H9 (cell line): ENCODE measurements at regions not wholly inside any gene's neighbourhood (a gene's known extent, or its start where the extent isn't known, plus 50 kb on each side); places are given as distances from the start of the nearest gene placed in this dataset.

Source experiments
- DNase-seq: peaks from one replicate; pipeline ENCODE4 v3.0.0-alpha.2; 2017
- H2AFZ ChIP-seq: one replicate; pipeline ENCODE4 v1.6.1; 2013; ENCODE audit warnings: mild to moderate bottlenecking, low read length, control low read depth, moderate library complexity
- H2AK5ac ChIP-seq: 2 replicates; pipeline ENCODE4 v1.6.1; 2013; ENCODE audit warnings: low read length, control low read depth, mixed read lengths; ENCODE audit not compliant: insufficient read length
- H2BK120ac ChIP-seq: one replicate; pipeline ENCODE4 v1.6.1; 2013; ENCODE audit warnings: low read depth, mild to moderate bottlenecking, low read length, control low read depth, inconsistent platforms; ENCODE audit not compliant: poor library complexity, severe bottlenecking
- H2BK12ac ChIP-seq: 2 replicates; pipeline ENCODE4 v1.6.1; 2013; ENCODE audit warnings: low read length, control low read depth, mixed read lengths, low read depth; ENCODE audit not compliant: insufficient read length
- H2BK15ac ChIP-seq: 2 replicates; pipeline ENCODE4 v1.6.1; 2013; ENCODE audit warnings: low read depth, low read length, control low read depth
- H2BK20ac ChIP-seq: one replicate; pipeline ENCODE4 v1.6.1; 2013; ENCODE audit warnings: low read depth, mild to moderate bottlenecking, low read length, control low read depth, inconsistent platforms; ENCODE audit not compliant: poor library complexity, severe bottlenecking
- H2BK5ac ChIP-seq: 2 replicates; pipeline ENCODE4 v1.6.1; 2013; ENCODE audit warnings: low read length, control low read depth, mixed read lengths; ENCODE audit not compliant: insufficient read length
- H3K14ac ChIP-seq: 2 replicates; pipeline ENCODE4 v1.6.1; 2013; ENCODE audit warnings: low read length, control low read depth; ENCODE audit not compliant: insufficient read depth
- H3K18ac ChIP-seq: 2 replicates; pipeline ENCODE4 v1.6.1; 2013; ENCODE audit warnings: low read depth, mild to moderate bottlenecking, mixed read lengths, low read length, control low read depth; ENCODE audit not compliant: insufficient read length
- H3K23ac ChIP-seq: 2 replicates; pipeline ENCODE4 v1.6.1; 2013; ENCODE audit warnings: low read length, control low read depth, mixed read lengths, low read depth; ENCODE audit not compliant: insufficient read length
- H3K23me2 ChIP-seq: 2 replicates; pipeline ENCODE4 v1.6.1; 2013; ENCODE audit warnings: low read depth, mild to moderate bottlenecking, mixed read lengths, low read length, control low read depth; ENCODE audit not compliant: insufficient read length, poor library complexity, severe bottlenecking
- H3K27ac ChIP-seq: 2 replicates; pipeline ENCODE4 v1.5.1; 2013; ENCODE audit warnings: low read length, control low read depth, mixed read lengths, low read depth; ENCODE audit not compliant: insufficient read length
- H3K27me3 ChIP-seq: 2 replicates; pipeline ENCODE4 v1.6.1; 2013; ENCODE audit warnings: low read length, control low read depth, inconsistent platforms; ENCODE audit not compliant: insufficient read depth
- H3K4ac ChIP-seq: 2 replicates; pipeline ENCODE4 v1.6.1; 2013; ENCODE audit warnings: low read depth, mild to moderate bottlenecking, control low read depth, inconsistent platforms, low read length, moderate library complexity
- H3K4me1 ChIP-seq: 2 replicates; pipeline ENCODE4 v1.6.1; 2013; ENCODE audit warnings: low read length, control low read depth, inconsistent platforms; ENCODE audit not compliant: insufficient read depth
- H3K4me2 ChIP-seq: 2 replicates; pipeline ENCODE4 v1.6.1; 2013; ENCODE audit warnings: low read length, control low read depth, mixed read lengths; ENCODE audit not compliant: insufficient read length, insufficient read depth
- H3K56ac ChIP-seq: 2 replicates; pipeline ENCODE4 v1.6.1; 2013; ENCODE audit warnings: low read depth, mild to moderate bottlenecking, mixed read lengths, low read length, control low read depth; ENCODE audit not compliant: insufficient read length
- H3K79me1 ChIP-seq: 2 replicates; pipeline ENCODE4 v1.6.1; 2013; ENCODE audit warnings: low read depth, mild to moderate bottlenecking, moderate library complexity, low read length, control low read depth, inconsistent platforms; ENCODE audit not compliant: insufficient read depth, poor library complexity, severe bottlenecking
- H3K79me2 ChIP-seq: 2 replicates; pipeline ENCODE4 v1.6.1; 2013; ENCODE audit warnings: low read length, control low read depth, inconsistent platforms; ENCODE audit not compliant: insufficient read depth
- H3K9ac ChIP-seq: 2 replicates; pipeline ENCODE4 v1.6.1; 2013; ENCODE audit warnings: low read length, control low read depth, mixed read lengths; ENCODE audit not compliant: insufficient read length; ENCODE audit errors: extremely low read depth
- H3K9me3 ChIP-seq: one replicate; pipeline ENCODE4 v1.6.1; 2013; ENCODE audit warnings: low read depth, low read length, inconsistent platforms; ENCODE audit not compliant: control insufficient read depth
- H3T11ph ChIP-seq: one replicate; pipeline ENCODE4 v1.6.1; 2013; ENCODE audit warnings: mild to moderate bottlenecking, low read length, control low read depth, inconsistent platforms
- H4K20me1 ChIP-seq: one replicate; pipeline ENCODE4 v1.6.1; 2013; ENCODE audit not compliant: control insufficient read depth, insufficient read length, insufficient read depth
- H4K5ac ChIP-seq: 2 replicates; pipeline ENCODE4 v1.6.1; 2013; ENCODE audit warnings: low read depth, mild to moderate bottlenecking, mixed read lengths, low read length, control low read depth; ENCODE audit not compliant: insufficient read length
- H4K8ac ChIP-seq: replicated peaks from 2 replicates; pipeline ENCODE4 v1.6.1; 2013; ENCODE audit warnings: low read length, control low read depth, mixed read lengths, low read depth; ENCODE audit not compliant: insufficient read length
- H4K91ac ChIP-seq: 2 replicates; pipeline ENCODE4 v1.6.1; 2013; ENCODE audit warnings: low read depth, mild to moderate bottlenecking, moderate library complexity, mixed read lengths, low read length, control low read depth; ENCODE audit not compliant: insufficient read length
- H3K27ac Mint-ChIP-seq, 3 experiments: 2 replicates in 2 of 3; 3 replicates in 1 of 3; pipeline ENCODE4 v1.8.0; 2020 to 2021; ENCODE audit warnings: mixed read lengths in 3 of 3, mild to moderate bottlenecking in 1 of 3, moderate library complexity in 1 of 3
- H3K27me3 Mint-ChIP-seq: 2 replicates; pipeline ENCODE4 v1.8.0; 2021; ENCODE audit warnings: low read depth, mild to moderate bottlenecking, moderate library complexity, mixed read lengths
- H3K36me3 Mint-ChIP-seq, 3 experiments: 2 replicates in 2 of 3; 3 replicates in 1 of 3; pipeline ENCODE4 v1.8.0; 2020 to 2021; ENCODE audit warnings: low read depth in 3 of 3, mixed read lengths in 3 of 3; ENCODE audit not compliant: insufficient read depth in 1 of 3
- H3K4me1 Mint-ChIP-seq, 2 experiments: 2 replicates each; pipeline ENCODE4 v1.8.0; 2020; ENCODE audit warnings: mixed read lengths in 2 of 2
- H3K4me3 Mint-ChIP-seq, 2 experiments: 2 replicates in 1 of 2; 3 replicates in 1 of 2; pipeline ENCODE4 v1.8.0; 2020 to 2021; ENCODE audit warnings: mild to moderate bottlenecking in 2 of 2, mixed read lengths in 2 of 2, moderate library complexity in 1 of 2
- H3K9me3 Mint-ChIP-seq, 2 experiments: 2 replicates in 1 of 2; 3 replicates in 1 of 2; pipeline ENCODE4 v1.8.0; 2020; ENCODE audit warnings: mild to moderate bottlenecking in 2 of 2, mixed read lengths in 2 of 2, moderate library complexity in 1 of 2
- WGBS: extraction: QIAGEN DNeasy Blood & Tissue Kit; methylation state at CpG from one replicate; pipeline ENCODE4 v1.1.7; 2013; ENCODE audit warnings: missing lambda C conversion rate, low lambda C conversion rate, mixed read lengths; ENCODE audit not compliant: insufficient read length; ENCODE audit errors: extremely low coverage; 5-methylcytosine and 5-hydroxymethylcytosine counted together
- TF ChIP-seq, protein P1 (sequence below): fragments of 200-600 bp; sonication (generic); conservative IDR thresholded peaks from 3 replicates; pipeline ENCODE4 v1.8.0; 2021; ENCODE audit warnings: antibody characterized with exemption, mild to moderate bottlenecking

DNA sequence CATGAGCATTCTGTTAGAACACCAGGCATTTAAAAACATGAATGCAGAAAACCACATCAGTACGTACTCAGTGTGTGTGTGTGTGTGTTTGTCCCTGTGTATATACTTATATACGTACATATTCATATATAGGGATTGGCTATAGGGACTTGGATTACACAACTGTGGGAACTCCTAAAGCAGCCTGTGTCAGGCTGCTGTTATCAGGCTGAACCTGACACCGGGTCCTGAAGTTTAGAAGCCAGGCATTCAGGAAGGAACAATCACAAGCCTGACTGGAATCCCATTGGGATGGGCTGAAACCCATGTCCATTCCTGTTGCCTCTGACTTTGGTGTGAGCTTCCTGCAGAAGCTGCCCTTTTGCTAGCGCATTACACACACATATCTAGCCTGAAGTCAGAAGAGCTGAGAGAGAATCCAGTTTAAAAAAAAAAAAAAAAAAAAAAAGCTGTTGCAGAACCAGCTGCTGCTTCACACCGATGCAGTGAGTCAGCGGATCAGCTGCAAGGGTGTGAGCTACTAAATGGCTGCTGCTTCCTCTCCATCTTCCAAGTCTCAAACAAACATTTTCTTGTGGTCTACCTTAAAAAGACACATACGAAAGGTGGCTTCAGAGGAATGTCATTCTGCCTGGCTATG, 348.1 kb downstream of the THBS2 start:
- H3K27me3 ChIP-seq = no peaks in the 10 kb centered on the region
- no peak overlapping the region for H3K56ac ChIP-seq
- no peak overlapping the region for H2BK12ac ChIP-seq
- no peak for DNase-seq
- Mint-ChIP-seq H3K9me3 (peaks cover 19 to 37% of the 10 kb centered on the region in 2 experiments), H3K4me1 (peaks cover 4 to 10% of the 10 kb centered on the region in 2 experiments; a peak in 3 of 4 replicates), H3K4me3 (no peak overlapping the region), H3K27me3 (no peaks in the 10 kb centered on the region; the same call in 1 of the 2 replicates), H3K27ac (no peak overlapping the region), H3K36me3 (peaks cover 3 to 41% (median 22%) of the 10 kb centered on the region in 3 experiments; a peak in 6 of 7 replicates)
- H2BK120ac ChIP-seq = no peak overlapping the region
- TF ChIP-seq, protein P1, sequence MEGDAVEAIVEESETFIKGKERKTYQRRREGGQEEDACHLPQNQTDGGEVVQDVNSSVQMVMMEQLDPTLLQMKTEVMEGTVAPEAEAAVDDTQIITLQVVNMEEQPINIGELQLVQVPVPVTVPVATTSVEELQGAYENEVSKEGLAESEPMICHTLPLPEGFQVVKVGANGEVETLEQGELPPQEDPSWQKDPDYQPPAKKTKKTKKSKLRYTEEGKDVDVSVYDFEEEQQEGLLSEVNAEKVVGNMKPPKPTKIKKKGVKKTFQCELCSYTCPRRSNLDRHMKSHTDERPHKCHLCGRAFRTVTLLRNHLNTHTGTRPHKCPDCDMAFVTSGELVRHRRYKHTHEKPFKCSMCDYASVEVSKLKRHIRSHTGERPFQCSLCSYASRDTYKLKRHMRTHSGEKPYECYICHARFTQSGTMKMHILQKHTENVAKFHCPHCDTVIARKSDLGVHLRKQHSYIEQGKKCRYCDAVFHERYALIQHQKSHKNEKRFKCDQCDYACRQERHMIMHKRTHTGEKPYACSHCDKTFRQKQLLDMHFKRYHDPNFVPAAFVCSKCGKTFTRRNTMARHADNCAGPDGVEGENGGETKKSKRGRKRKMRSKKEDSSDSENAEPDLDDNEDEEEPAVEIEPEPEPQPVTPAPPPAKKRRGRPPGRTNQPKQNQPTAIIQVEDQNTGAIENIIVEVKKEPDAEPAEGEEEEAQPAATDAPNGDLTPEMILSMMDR = no peak
- H3K79me1 ChIP-seq = no peaks in the 10 kb centered on the region
- no peak overlapping the region for H4K5ac ChIP-seq
- H2BK20ac ChIP-seq = no peak overlapping the region
- no peak overlapping the region for H2BK5ac ChIP-seq
- H3K4me1 ChIP-seq = no peaks in the 10 kb centered on the region
- no peaks in the 10 kb centered on the region for H3K23me2 ChIP-seq
- no peak overlapping the region for H3K23ac ChIP-seq
- H3K4ac ChIP-seq = no peak overlapping the region
- no peak overlapping the region for H3K4me2 ChIP-seq
- no peaks in the 10 kb centered on the region for H3K79me2 ChIP-seq
- H3K18ac ChIP-seq = no peak overlapping the region
- no peak overlapping the region for H3K27ac ChIP-seq
- H3T11ph ChIP-seq = no peak overlapping the region
- no peak overlapping the region for H4K91ac ChIP-seq
- no peak overlapping the region for H3K9ac ChIP-seq
- no peak overlapping the region for H2BK15ac ChIP-seq
- no peak overlapping the region for H3K14ac ChIP-seq
- no peak overlapping the region for H4K8ac ChIP-seq
- no peaks in the 10 kb centered on the region for H4K20me1 ChIP-seq
- no peaks in the 10 kb centered on the region for H3K9me3 ChIP-seq
- no peak overlapping the region for H2AK5ac ChIP-seq
- no peak overlapping the region for H2AFZ ChIP-seq
- WGBS = no CpG with 5 or more reads among the region's 7 CpGs
